ENCODE measurements at regions not wholly inside any gene's neighbourhood (a gene's known extent, or its start where the extent isn't known, plus 50 kb on each side); places are given as distances from the start of the nearest gene placed in this dataset.

GRCh38 chr5:9850456-9850855, 220.3 kb upstream of the TAS2R1 start:
- TF ChIP-seq CTCF (IDR thresholded peaks at IDR 0.05) (no peak), POLR2A (IDR thresholded peaks at IDR 0.05) (no peak)

Measured in uterus (tissue), 2 donors.